ENCODE measurements at regions not wholly inside any gene's neighbourhood (a gene's known extent, or its start where the extent isn't known, plus 50 kb on each side); places are given as distances from the start of the nearest gene placed in this dataset.

DNA sequence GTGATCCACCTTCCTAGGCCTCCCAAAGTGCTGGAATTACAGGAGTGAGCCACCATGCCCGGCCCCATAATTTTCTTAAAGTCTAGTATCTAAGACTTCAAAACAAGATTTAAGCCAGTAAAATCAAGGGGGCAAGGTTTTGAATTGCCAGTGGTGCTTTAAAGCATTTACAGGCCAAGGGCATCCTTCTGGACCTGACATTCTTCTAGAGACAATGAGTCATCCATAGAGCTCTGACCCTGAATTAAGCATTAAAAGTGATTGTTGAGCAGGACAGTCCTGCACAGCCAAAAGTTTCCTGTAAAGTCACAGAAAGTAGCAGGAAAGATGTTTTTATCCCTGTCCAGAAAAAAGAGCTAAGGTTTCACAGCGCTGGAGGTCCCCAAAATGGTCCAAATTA lies 50.9 kb upstream of the ATP12A start:
- no peak overlapping the region for H3K4me3 ChIP-seq (ENCODE audit: low read depth, low read length)
- FAIRE-seq (no peak), DNase-seq (ENCODE audit: low read depth) (no peak)
- H3K36me3 ChIP-seq (ENCODE audit: control insufficient read depth, insufficient read depth, low read length): no peaks in the 10 kb centered on the region
- no peaks in the 10 kb centered on the region for H3K27me3 ChIP-seq (ENCODE audit: control insufficient read depth, insufficient read depth, low read length)
- no peak for TF ChIP-seq CTCF (IDR thresholded peaks at IDR 0.05; ENCODE audit: insufficient read depth, low read length, severe bottlenecking)

GRCh38 chr13:24630121-24630520 lies 50.1 kb upstream of the ATP12A start:
- Histone ChIP-seq H3K36me3 (ENCODE audit: control insufficient read depth, insufficient read depth, low read length) (no peaks in the 10 kb centered on the region), H3K4me3 (ENCODE audit: low read depth, low read length) (no peak overlapping the region), H3K27me3 (ENCODE audit: control insufficient read depth, insufficient read depth, low read length) (no peaks in the 10 kb centered on the region)
- FAIRE-seq: no peak
- DNase-seq (ENCODE audit: low read depth): no peak
- TF ChIP-seq CTCF (IDR thresholded peaks at IDR 0.05; ENCODE audit: insufficient read depth, low read length, severe bottlenecking): no peak
